Type B pancreatic cell (in vitro differentiated cells): ENCODE measurements at regions not wholly inside any gene's neighbourhood (a gene's known extent, or its start where the extent isn't known, plus 50 kb on each side); places are given as distances from the start of the nearest gene placed in this dataset.

Source experiments
- DNase-seq: peaks from one replicate; pipeline ENCODE4 v3.0.0; 2021; ENCODE audit warnings: mixed read lengths; ENCODE audit not compliant: unreplicated experiment; ENCODE audit errors: extremely low spot score
- H3K27ac Mint-ChIP-seq: 2 replicates; pipeline ENCODE4 v1.8.0; 2021; ENCODE audit warnings: mild to moderate bottlenecking, mixed read lengths
- H3K27me3 Mint-ChIP-seq: 2 replicates; pipeline ENCODE4 v1.8.0; 2021; ENCODE audit warnings: mixed read lengths
- H3K36me3 Mint-ChIP-seq: 2 replicates; pipeline ENCODE4 v1.8.0; 2021; ENCODE audit warnings: mixed read lengths
- H3K4me1 Mint-ChIP-seq: one replicate; pipeline ENCODE4 v1.8.0; 2021; ENCODE audit warnings: mixed read lengths; ENCODE audit not compliant: unreplicated experiment
- H3K4me3 Mint-ChIP-seq: 2 replicates; pipeline ENCODE4 v1.8.0; 2021; ENCODE audit warnings: mild to moderate bottlenecking, mixed read lengths
- H3K9me3 Mint-ChIP-seq: 2 replicates; pipeline ENCODE4 v1.8.0; 2021; ENCODE audit warnings: mixed read lengths
- CTCF ChIP-seq: fragments of 200-600 bp; sonication (generic); conservative IDR thresholded peaks from 2 replicates; pipeline ENCODE4 v1.5.0; 2021; ENCODE audit warnings: antibody characterized with exemption, mild to moderate bottlenecking

GRCh38 chr2:239537633-239538356 lies 137.0 kb upstream of the HDAC4 start:
- H3K27ac Mint-ChIP-seq, result no peak overlapping the region
- DNase-seq, result no peak
- no peak overlapping the region for H3K4me3 Mint-ChIP-seq
- TF ChIP-seq CTCF, result no peak
- no peaks in the 10 kb centered on the region for H3K4me1 Mint-ChIP-seq
- no peaks in the 10 kb centered on the region for H3K36me3 Mint-ChIP-seq
- H3K9me3 Mint-ChIP-seq, result no peaks in the 10 kb centered on the region
- peaks cover 4% of the 10 kb centered on the region for H3K27me3 Mint-ChIP-seq

- no peak for DNase-seq
- Mint-ChIP-seq H3K4me3 (no peak overlapping the region), H3K9me3 (no peaks in the 10 kb centered on the region), H3K36me3 (no peaks in the 10 kb centered on the region), H3K27me3 (peaks cover 4% of the 10 kb centered on the region), H3K27ac (no peak overlapping the region), H3K4me1 (peaks cover 7% of the 10 kb centered on the region)
- no peak for TF ChIP-seq CTCF
Observed at GRCh38 chr2:239536186-239536585, 135.4 kb upstream of the HDAC4 start.

GRCh38 chr2:239535413-239536144 lies 134.8 kb upstream of the HDAC4 start:
- H3K27me3 Mint-ChIP-seq, result peaks cover 7% of the 10 kb centered on the region
- no peak for DNase-seq
- no peaks in the 10 kb centered on the region for H3K9me3 Mint-ChIP-seq
- no peak overlapping the region for H3K27ac Mint-ChIP-seq
- H3K4me1 Mint-ChIP-seq, result peaks cover 7% of the 10 kb centered on the region
- no peak overlapping the region for H3K4me3 Mint-ChIP-seq
- TF ChIP-seq CTCF, result no peak
- no peaks in the 10 kb centered on the region for H3K36me3 Mint-ChIP-seq

GRCh38 chr2:239534581-239535412 lies 134.0 kb upstream of the HDAC4 start:
- H3K4me3 Mint-ChIP-seq, result no peak overlapping the region
- H3K9me3 Mint-ChIP-seq, result no peaks in the 10 kb centered on the region
- no peak for TF ChIP-seq CTCF
- peaks cover 8% of the 10 kb centered on the region for H3K27me3 Mint-ChIP-seq
- DNase-seq, result no peak
- no peak overlapping the region for H3K27ac Mint-ChIP-seq
- no peaks in the 10 kb centered on the region for H3K36me3 Mint-ChIP-seq
- peaks cover 7% of the 10 kb centered on the region for H3K4me1 Mint-ChIP-seq

- H3K4me3 Mint-ChIP-seq, result no peak overlapping the region
Observed at GRCh38 chr2:239533569-239534316, 132.9 kb upstream of the HDAC4 start.

More at GRCh38 chr2:239533569-239534316, 132.9 kb upstream of the HDAC4 start:
- DNase-seq, result no peak
- no peak for TF ChIP-seq CTCF
- Mint-ChIP-seq H3K4me1 (peaks cover 7% of the 10 kb centered on the region), H3K9me3 (no peaks in the 10 kb centered on the region), H3K36me3 (no peaks in the 10 kb centered on the region), H3K27me3 (peaks cover 8% of the 10 kb centered on the region), H3K27ac (no peak overlapping the region)
